ENCODE measurements at regions not wholly inside any gene's neighbourhood (a gene's known extent, or its start where the extent isn't known, plus 50 kb on each side); places are given as distances from the start of the nearest gene placed in this dataset.

DNA sequence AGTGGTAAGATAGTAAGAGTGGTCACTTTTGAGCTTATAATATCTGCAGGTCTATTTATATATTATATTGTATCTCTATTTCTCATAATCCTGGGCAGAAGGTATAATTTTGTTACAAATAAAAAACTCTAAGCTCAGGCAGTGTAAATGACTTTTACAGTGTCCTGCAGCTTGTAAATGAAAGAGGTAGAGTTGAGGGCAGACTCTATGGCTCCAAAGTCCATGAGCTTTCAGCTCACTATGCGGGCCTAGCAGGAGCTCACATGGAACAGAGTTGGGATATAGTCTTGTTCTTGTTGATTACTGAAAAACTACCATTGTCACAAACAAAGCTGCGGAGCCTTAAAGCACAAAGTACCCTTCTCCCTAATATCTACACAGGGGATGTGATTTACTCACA lies 361.4 kb downstream of the LNPK start:
- Histone ChIP-seq H3K4me1 (no peaks in the 10 kb centered on the region), H3K27ac (no peak overlapping the region), H3K36me3 (no peaks in the 10 kb centered on the region), H3K27me3 (no peaks in the 10 kb centered on the region), H3K4me3 (no peak overlapping the region), H3K9me3 (no peaks in the 10 kb centered on the region)
- TF ChIP-seq, protein P1, sequence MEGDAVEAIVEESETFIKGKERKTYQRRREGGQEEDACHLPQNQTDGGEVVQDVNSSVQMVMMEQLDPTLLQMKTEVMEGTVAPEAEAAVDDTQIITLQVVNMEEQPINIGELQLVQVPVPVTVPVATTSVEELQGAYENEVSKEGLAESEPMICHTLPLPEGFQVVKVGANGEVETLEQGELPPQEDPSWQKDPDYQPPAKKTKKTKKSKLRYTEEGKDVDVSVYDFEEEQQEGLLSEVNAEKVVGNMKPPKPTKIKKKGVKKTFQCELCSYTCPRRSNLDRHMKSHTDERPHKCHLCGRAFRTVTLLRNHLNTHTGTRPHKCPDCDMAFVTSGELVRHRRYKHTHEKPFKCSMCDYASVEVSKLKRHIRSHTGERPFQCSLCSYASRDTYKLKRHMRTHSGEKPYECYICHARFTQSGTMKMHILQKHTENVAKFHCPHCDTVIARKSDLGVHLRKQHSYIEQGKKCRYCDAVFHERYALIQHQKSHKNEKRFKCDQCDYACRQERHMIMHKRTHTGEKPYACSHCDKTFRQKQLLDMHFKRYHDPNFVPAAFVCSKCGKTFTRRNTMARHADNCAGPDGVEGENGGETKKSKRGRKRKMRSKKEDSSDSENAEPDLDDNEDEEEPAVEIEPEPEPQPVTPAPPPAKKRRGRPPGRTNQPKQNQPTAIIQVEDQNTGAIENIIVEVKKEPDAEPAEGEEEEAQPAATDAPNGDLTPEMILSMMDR (IDR thresholded peaks at IDR 0.05), result no peak
- no peak for TF ChIP-seq POLR2A (IDR thresholded peaks at IDR 0.05)
- intact Hi-C loops (cut with DNase I; ENCODE audit: low total_unique reads), result no loop called here
- no peak for DNase-seq

DNA sequence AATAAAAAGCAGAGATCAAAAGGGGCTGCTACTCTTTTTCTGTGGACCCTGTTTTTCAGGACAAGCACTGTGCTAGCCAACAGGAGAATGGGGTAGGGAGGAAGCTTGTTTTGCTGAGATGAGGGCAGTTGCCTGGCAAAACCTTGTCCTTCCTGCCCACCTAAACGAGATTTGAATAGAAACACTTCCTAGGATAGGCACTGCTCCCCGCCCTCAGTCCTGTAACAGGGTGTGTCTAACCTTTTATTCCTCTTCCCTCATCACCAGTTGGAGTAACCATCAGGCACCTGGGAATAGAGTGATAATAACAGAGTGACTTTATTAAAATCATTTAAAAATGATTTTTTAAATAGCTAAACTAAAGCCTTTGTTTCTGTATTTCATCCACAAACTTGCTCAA lies 368.8 kb downstream of the LNPK start:
- Histone ChIP-seq H3K9me3 (no peaks in the 10 kb centered on the region), H3K4me1 (no peaks in the 10 kb centered on the region), H3K27ac (no peak overlapping the region), H3K27me3 (no peaks in the 10 kb centered on the region), H3K4me3 (no peak overlapping the region), H3K36me3 (no peaks in the 10 kb centered on the region)
- TF ChIP-seq, protein P1 (IDR thresholded peaks at IDR 0.05), result no peak
- no peak for TF ChIP-seq POLR2A (IDR thresholded peaks at IDR 0.05)
- DNase-seq, result no peak
- intact Hi-C loops (cut with DNase I; ENCODE audit: low total_unique reads), result no loop called here

DNA sequence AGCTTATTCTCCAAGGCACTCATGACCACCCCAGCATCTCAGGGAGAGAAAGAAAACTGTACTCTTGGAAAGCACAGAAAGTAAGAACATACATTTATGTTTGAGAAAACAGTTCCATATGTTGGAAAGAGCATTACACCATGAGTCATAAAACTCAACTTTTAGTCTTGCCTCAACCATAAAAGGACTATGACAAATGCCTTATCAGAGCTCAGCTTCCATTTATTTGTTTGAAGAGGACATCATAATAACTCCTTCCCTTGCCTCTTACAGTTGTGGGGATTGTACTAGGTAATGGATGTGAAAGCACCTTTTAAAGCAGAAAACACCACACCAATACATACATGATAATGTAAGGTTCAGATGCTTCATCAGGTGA lies 370.8 kb downstream of the LNPK start:
- TF ChIP-seq POLR2A (IDR thresholded peaks at IDR 0.05), result no peak
- TF ChIP-seq, protein P1 (IDR thresholded peaks at IDR 0.05), result no peak
- H3K9me3 ChIP-seq, result no peaks in the 10 kb centered on the region
- H3K27ac ChIP-seq, result no peak overlapping the region
- no peak overlapping the region for H3K4me3 ChIP-seq
- no peaks in the 10 kb centered on the region for H3K4me1 ChIP-seq
- H3K27me3 ChIP-seq, result no peaks in the 10 kb centered on the region
- no peaks in the 10 kb centered on the region for H3K36me3 ChIP-seq
- intact Hi-C loops (cut with DNase I; ENCODE audit: low total_unique reads), result no loop called here
- no peak for DNase-seq

DNA sequence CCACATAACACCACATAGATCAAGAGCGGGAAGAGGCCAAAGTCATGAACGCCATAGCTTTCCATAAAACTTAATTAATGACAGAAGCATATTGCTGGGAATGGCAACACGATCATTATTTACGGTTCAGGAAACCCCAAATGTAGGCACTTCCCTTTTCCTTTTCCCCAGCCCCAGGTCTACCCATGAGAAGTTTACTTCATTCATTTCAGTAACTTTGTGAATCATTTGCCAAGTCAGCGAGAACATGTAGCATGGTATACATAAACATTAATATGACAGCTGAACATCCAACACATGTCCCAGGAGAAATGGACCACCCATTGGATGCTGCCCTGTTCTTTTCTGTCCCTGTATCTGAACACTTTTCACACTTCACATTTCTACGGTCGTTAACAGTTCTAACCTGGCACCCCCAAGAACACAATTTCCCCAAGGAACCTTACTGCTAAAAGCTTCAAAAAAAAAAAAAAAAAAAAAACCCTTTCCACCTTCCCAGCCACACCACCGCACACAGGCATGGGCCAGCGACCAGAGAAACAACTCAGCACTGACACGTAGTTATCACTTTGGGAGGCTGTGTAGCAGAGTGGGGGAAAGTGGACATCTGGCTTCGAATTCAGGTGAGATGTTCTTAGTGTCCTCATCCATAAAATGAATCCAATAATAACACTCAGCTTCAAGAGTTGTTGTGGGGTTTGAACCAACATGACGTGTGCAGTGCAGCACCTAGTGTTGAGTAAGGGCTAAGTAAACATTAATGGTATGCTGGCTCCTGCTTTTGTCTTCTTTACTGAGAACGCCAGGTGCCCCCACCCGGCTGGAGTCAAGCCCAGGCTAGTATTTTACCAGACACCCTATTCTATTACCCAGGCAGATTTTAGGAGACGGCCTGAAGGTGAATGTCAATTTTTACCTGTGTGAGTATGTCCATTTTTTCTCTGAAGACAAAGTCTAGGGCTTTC lies 371.5 kb downstream of the LNPK start:
- H3K4me1 ChIP-seq, result no peaks in the 10 kb centered on the region
- no peak for DNase-seq
- H3K9me3 ChIP-seq, result no peaks in the 10 kb centered on the region
- H3K36me3 ChIP-seq, result no peaks in the 10 kb centered on the region
- TF ChIP-seq, protein P1 (IDR thresholded peaks at IDR 0.05), result no peak
- no peak for TF ChIP-seq POLR2A (IDR thresholded peaks at IDR 0.05)
- intact Hi-C loops (cut with DNase I; ENCODE audit: low total_unique reads), result no loop called here
- H3K27ac ChIP-seq, result no peak overlapping the region
- H3K4me3 ChIP-seq, result no peak overlapping the region
- H3K27me3 ChIP-seq, result no peaks in the 10 kb centered on the region

DNA sequence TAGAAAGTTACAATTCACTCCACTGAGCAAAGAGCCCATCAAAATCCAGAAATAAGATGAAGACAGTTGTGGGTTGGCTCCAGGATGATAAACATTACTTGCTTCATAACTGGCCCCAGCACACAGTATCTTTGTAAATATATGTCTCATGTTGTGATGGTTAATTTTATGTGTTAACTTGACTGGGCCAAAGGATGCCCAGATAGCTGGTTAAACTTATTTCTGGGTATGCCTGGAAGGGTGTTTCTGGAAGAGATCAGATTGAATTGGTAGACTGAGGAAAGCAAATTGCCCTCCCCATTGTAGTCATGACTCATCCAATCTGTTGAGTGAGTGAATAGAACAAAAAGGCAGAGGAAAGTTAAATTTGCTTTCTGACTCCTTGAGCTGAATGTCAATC lies 373.8 kb downstream of the LNPK start:
- no peak for TF ChIP-seq POLR2A (IDR thresholded peaks at IDR 0.05)
- TF ChIP-seq, protein P1 (IDR thresholded peaks at IDR 0.05), result no peak
- H3K9me3 ChIP-seq, result no peaks in the 10 kb centered on the region
- no peak for DNase-seq
- no peaks in the 10 kb centered on the region for H3K4me1 ChIP-seq
- intact Hi-C loops (cut with DNase I; ENCODE audit: low total_unique reads), result no loop called here
- no peaks in the 10 kb centered on the region for H3K36me3 ChIP-seq
- no peak overlapping the region for H3K4me3 ChIP-seq
- H3K27ac ChIP-seq, result no peak overlapping the region
- no peaks in the 10 kb centered on the region for H3K27me3 ChIP-seq

Data from uterus (tissue), 3 donors.